ENCODE measurements at regions not wholly inside any gene's neighbourhood (a gene's known extent, or its start where the extent isn't known, plus 50 kb on each side); places are given as distances from the start of the nearest gene placed in this dataset.

DNA sequence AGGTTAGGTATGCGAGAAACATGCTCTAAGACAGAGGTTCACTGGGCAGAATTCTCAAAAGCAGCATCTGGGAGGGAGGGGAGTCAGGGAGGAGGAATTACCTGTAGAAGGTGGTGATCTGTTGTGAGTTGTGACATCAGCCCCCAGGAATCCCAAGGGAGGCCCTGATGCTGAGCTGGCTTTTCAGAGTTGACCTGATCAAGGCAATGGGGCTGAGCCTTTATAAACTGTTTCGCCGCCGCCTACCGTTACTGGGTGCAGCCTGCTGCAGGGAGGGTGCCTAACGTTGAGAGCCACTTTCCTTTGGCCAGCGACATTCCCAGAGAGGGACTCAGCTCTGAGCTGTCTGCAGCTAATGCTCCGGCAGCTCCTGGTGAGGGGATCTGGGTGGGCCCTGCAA is 257.9 kb upstream of the TMEM132C start:
- H3K9ac ChIP-seq (replicated peaks; ENCODE audit: extremely low read depth, insufficient read depth, low read length): no peak overlapping the region
- H3K4me3 ChIP-seq (replicated peaks in 1 of 3; ENCODE audit: insufficient read depth in 1 of 3, low read depth in 1 of 3, low read length in 3 of 3): no peak overlapping the region
- H3K27me3 ChIP-seq (ENCODE audit: control insufficient read depth in 2 of 2, insufficient read depth in 2 of 2, low read length in 2 of 2): no peaks in the 10 kb centered on the region
- no peaks in the 10 kb centered on the region for H4K20me1 ChIP-seq (replicated peaks; ENCODE audit: control insufficient read depth, extremely low read depth, insufficient read depth, low read length)
- no peak overlapping the region for H3K27ac ChIP-seq (ENCODE audit: insufficient read depth, low read depth, low read length)
- H3K9me3 ChIP-seq (replicated peaks; ENCODE audit: control insufficient read depth, insufficient read depth, low read length): peaks cover 4% of the 10 kb centered on the region
- H3K9me1 ChIP-seq (replicated peaks; ENCODE audit: control insufficient read depth, extremely low read depth, insufficient read depth, low read length): no peaks in the 10 kb centered on the region
- dilution Hi-C loops (cut with MboI; ENCODE audit: extremely low pct_ligation_motif_present, low sequenced_read_pairs): no loop called here
- no peaks in the 10 kb centered on the region for H3K4me1 ChIP-seq (ENCODE audit: control insufficient read depth, extremely low read depth, insufficient read depth, low read length)
- H3K36me3 ChIP-seq (ENCODE audit: control insufficient read depth in 2 of 2, extremely low read depth in 1 of 2, insufficient read depth in 2 of 2, low read length in 2 of 2): no peaks in the 10 kb centered on the region
- ChIA-PET CTCF (no interaction called here), POLR2A (no interaction called here)
- H3K79me2 ChIP-seq (ENCODE audit: control insufficient read depth, insufficient read depth, low read length): no peaks in the 10 kb centered on the region
- DNase-seq (ENCODE audit: low read depth, low spot score) (no peak), FAIRE-seq (no peak)
- H2AFZ ChIP-seq (ENCODE audit: low read depth, low read length): no peak overlapping the region
- no TSS peak for BruUV-seq (replicated peaks)
- TF ChIP-seq EZH2 (IDR thresholded peaks at IDR 0.05; ENCODE audit: borderline replicate concordance, low read depth, low read length, severe bottlenecking) (no peak), GATA2 (IDR thresholded peaks at IDR 0.05; ENCODE audit: insufficient read depth, insufficient read length, low read depth, low read length) (no peak), FOS (IDR thresholded peaks at IDR 0.05; ENCODE audit: borderline replicate concordance, insufficient read depth, low read length) (no peak), POLR2A (IDR thresholded peaks at IDR 0.05; ENCODE audit: low read depth, low read length) (no peak), MYC (IDR thresholded peaks at IDR 0.05; ENCODE audit: low read depth, low read length) (no peak), JUN (IDR thresholded peaks at IDR 0.05; ENCODE audit: borderline replicate concordance, insufficient read depth, insufficient read length, low read depth) (no peak), POLR2AphosphoS5 (IDR thresholded peaks at IDR 0.05; ENCODE audit: insufficient read depth, low read depth, low read length) (no peak)
- TF ChIP-seq, protein P1, sequence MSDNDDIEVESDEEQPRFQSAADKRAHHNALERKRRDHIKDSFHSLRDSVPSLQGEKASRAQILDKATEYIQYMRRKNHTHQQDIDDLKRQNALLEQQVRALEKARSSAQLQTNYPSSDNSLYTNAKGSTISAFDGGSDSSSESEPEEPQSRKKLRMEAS (IDR thresholded peaks at IDR 0.05; ENCODE audit: insufficient read depth, insufficient read length): no peak
- TF ChIP-seq, protein P2, sequence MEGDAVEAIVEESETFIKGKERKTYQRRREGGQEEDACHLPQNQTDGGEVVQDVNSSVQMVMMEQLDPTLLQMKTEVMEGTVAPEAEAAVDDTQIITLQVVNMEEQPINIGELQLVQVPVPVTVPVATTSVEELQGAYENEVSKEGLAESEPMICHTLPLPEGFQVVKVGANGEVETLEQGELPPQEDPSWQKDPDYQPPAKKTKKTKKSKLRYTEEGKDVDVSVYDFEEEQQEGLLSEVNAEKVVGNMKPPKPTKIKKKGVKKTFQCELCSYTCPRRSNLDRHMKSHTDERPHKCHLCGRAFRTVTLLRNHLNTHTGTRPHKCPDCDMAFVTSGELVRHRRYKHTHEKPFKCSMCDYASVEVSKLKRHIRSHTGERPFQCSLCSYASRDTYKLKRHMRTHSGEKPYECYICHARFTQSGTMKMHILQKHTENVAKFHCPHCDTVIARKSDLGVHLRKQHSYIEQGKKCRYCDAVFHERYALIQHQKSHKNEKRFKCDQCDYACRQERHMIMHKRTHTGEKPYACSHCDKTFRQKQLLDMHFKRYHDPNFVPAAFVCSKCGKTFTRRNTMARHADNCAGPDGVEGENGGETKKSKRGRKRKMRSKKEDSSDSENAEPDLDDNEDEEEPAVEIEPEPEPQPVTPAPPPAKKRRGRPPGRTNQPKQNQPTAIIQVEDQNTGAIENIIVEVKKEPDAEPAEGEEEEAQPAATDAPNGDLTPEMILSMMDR (IDR thresholded peaks at IDR 0.05; ENCODE audit: extremely low read depth in 1 of 2, insufficient read depth in 1 of 2, low read depth in 1 of 2, low read length in 2 of 2): no peak
- intact Hi-C loops (cut with micrococcal nuclease): no loop called here
- no peak overlapping the region for H3K4me2 ChIP-seq (ENCODE audit: insufficient read depth, low read length)

Measured in endothelial cell of umbilical vein (primary cell).